ENCODE measurements at regions not wholly inside any gene's neighbourhood (a gene's known extent, or its start where the extent isn't known, plus 50 kb on each side); places are given as distances from the start of the nearest gene placed in this dataset.
"Not testable (repeated sequence)": the region's sequence is repeated elsewhere in the genome, so short reads cannot be mapped to it uniquely, and the experiment has no call there.

DNA sequence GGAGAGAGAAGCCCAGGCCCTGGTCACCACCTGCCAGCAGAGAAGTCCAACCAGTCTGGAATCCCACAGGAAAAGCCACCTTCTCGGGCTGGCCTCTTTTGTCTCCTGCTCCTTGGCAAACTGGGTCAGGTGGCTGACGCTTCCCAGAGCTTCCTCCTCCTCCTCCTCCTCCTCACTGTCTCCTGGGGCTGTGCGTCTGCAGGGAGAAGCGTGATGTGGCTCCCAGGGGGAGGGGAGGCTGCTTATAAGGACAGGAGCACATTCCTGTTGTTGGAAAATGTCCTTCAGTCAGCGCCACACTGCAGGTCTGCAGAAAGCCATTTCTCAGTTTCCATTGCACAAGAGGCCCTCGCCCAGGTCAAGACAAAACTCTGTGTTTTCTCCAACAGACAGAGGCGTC is 1316.5 kb downstream of the BRD1 start:
- no peak for DNase-seq (ENCODE audit: low read depth)

DNA sequence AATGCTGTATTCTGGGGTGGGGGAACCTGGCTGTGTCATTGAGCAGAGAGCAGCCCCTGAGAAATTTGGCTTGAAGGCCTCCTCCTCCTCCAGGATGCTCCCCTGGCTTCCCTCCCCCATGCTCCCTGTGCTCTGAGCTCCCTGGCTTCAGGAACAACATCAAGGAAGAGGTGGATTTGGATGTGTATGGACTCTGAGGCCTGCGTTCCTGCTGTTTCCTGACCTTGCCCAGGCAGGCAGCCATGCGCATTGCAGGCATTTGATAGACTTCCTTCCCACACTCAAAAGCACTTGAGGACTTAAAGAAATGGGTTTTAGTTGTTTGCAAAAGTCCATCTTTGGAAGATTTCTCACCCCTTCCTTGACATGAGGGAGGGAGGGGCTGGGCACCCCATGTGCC is 1317.1 kb downstream of the BRD1 start:
- no peak for DNase-seq (ENCODE audit: low read depth)

DNA sequence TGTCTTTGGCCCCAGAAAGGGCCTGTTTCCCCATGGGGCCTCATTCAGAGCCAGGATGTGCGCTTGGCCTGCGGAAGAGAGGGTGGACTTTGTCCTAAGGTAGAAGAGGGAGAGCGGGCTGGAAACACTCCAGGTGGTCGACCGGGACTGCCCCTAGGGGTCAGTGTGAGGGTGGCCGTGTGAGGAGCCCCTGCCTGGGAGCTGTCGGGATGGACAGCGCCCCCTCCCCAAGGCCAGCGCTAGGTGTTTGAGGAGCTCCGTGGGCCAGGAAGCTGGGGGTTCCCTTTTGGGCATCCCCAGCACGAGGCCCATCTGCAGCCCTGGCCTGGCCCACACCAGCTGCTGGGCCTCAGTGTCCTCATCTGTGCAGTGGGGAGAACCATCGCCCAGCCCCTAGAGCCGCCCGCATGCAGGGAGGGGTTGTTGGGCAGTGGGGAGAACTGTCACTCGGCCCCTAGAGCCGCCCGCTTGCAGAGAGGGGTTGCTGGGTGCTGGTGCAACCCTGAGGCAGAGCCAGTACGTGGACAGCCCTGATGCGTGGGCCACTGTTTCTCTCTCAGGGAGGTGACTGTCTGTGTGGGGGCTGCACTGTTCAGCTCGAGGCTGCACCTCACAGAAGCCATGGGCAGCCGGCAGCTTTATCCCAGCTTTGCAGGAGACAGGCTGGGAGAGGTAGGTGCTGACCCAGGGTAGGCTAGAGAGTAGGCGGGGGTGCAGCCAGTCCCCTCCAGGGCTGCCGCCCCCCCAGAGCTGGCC is 1319.9 kb downstream of the BRD1 start:
- DNase-seq (ENCODE audit: low read depth), result no peak

DNA sequence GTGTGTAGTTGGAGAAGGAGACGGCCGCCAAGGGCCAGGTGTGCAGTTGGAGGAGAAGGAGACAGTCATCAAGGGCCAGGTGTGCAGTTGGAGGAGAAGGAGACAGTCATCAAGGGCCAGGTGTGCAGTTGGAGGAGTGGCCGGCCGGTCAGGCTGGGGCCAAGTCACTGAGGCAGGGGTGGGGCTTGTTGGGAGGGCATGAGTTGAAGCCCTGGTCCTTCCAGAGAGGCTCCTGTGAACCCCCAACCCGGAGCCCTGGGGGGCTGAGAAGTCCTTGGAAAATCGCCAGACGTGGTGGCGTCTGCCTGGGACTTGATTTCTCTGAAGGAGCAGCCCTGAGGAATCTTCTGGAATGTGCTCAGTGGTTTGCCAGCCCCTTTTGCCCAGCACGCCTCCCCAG is 1320.5 kb downstream of the BRD1 start:
- no peak for DNase-seq (ENCODE audit: low read depth)

DNA sequence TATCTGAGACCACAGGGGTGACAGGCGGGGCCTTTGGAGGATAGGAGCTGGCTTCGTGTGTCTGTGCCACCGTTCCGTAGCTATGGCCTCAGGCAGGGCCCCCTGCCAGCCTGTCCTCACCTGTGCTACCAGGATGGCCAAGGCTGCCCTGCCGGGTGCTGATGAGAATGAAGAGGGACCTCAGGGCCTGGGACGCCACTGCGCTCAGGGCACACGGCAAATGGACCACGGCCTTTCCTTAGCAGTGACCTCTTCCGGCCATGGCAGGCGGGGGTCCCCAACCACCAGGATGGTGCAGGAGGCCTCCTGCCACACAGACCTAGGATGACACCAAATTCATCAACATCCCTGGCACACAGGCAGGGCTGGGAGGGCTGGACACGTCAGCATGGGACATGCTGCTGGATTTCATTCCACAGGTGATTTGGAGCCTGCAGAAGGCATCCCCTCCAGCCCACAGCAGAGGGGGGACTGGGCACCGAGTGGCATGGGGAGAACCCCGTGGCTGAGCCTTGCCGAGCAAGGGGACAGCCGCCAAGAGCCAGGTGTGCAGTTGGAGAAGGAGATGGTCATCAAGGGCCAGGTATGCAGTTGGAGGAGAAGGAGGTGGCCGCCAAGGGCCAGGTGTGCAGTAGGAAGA is 1321.0 kb downstream of the BRD1 start:
- no peak for DNase-seq (ENCODE audit: low read depth)

DNA sequence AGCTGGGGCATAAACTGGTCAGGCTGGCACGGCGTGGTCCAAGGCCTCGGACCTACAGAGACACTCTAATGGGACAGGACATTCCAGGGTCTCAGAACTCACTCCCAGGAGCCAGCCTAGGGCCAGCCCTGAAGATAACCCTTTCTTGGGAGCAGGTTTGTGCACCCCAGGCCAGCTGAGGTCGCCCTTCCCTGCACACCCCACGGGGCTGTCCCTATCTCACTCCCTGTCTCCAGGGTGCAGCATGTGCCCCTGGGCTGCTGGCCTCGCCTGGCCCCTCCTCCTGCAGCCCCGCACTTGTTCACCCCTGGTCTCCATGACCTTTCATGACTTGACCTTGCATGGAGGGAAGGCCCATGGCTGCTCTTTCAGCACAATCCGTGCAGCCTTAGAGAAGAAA is 1321.8 kb downstream of the BRD1 start:
- no peak for DNase-seq (ENCODE audit: low read depth)

DNA sequence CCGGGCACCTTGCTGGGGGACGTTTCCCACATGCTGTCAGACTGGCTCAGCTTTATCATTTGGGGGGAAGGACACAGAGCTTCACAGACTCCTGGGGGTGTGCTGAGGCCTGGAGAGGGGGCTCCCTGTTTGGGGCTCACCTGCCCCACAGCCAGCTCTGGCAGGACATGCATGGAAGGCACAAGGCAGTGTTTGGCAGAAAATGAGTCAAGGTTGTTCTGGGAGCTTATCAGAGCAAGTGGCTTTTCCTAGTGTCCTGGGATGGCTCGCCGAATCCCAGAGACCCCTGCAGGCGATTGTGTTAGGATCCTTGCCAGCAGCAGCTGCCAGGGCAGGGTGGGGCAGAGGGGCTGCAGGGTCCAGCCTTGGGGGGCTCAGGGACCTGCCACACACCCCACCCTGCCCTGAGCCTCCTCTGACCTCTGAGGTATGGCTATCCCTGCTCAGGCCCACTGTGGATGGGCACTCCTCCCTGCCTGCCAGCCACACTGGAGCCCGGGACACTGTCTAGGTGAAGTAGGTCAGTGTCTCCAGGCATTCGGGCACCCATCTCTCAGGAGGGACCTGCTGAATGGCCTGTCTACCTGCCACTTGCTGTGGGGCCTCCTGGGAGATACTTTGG is 1323.0 kb downstream of the BRD1 start:
- DNase-seq (ENCODE audit: low read depth), result no peak

DNA sequence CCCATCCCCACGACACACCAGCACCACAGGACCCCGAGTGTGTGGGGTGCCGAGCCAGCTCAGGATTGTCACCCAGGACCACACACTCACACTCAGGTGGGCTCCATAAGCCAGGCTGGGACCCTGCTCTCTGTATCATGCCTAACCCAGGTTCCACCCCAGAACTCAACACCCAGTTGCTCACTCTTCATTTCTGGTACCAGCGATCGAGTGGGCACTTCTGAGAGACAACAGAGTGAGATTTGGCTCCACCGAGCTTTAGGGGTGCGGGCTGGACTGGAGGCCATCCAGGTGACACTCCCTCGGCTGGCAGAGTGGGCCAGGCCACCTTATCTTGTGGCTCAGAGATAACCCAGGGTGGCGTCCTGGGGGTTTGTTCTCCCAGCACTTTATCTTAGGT is 1323.8 kb downstream of the BRD1 start:
- DNase-seq (ENCODE audit: low read depth), result no peak

DNA sequence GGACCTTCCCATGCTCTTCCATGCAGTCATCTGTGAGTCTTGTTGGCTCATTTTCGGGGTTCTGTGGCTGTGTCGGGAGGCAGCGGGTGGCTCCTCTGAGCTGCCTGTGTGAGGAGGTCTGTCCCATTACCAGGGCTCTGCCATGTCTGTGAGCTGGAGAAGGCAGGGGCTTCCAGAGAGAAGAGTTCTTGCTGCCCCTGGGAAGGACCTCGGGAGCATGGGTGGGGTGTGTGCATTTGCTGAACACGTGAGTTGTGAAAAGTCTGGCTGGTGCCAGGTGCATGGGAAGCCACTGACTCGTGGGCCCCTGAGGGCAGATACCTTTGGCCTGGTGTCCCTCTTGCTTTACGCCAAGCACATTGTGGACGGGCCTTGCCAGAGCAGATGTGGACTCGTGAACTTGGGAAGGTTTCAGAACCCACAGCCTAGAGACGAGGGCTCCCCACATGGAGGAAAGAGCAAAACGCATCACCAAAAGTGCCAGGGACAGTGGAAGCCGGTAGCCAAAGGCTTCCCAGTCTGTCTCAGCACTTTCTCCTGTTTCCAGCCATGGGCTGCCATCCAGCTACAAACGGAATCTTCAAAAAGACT is 1324.5 kb downstream of the BRD1 start:
- no peak for DNase-seq (ENCODE audit: low read depth)

DNA sequence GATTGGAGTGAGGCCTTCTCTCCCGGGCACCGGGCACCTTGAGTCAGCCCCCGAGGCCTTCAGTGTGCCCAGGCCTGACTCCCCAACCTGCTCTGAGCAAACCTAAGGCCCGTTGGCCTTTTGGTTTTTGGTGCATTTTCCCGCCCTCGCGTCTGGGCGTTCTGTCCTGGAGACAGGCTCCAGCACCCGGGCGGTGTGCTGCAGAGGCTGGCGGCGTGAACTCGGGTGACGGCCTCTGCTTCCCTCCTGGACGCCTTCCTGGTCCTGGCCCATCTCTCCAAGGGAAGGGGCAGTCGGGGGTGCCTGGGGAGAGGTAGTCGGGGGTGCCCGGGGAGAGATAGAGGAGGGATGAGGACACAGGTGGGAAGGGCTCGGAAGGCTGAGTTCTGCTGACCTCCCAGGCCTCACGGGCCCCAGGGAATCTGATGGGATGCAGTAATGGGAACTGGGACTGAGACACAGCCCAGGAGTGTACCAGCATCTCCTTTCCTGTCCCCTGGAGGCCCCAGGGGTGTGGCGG is 1326.4 kb downstream of the BRD1 start:
- DNase-seq (ENCODE audit: low read depth), result no peak

DNA sequence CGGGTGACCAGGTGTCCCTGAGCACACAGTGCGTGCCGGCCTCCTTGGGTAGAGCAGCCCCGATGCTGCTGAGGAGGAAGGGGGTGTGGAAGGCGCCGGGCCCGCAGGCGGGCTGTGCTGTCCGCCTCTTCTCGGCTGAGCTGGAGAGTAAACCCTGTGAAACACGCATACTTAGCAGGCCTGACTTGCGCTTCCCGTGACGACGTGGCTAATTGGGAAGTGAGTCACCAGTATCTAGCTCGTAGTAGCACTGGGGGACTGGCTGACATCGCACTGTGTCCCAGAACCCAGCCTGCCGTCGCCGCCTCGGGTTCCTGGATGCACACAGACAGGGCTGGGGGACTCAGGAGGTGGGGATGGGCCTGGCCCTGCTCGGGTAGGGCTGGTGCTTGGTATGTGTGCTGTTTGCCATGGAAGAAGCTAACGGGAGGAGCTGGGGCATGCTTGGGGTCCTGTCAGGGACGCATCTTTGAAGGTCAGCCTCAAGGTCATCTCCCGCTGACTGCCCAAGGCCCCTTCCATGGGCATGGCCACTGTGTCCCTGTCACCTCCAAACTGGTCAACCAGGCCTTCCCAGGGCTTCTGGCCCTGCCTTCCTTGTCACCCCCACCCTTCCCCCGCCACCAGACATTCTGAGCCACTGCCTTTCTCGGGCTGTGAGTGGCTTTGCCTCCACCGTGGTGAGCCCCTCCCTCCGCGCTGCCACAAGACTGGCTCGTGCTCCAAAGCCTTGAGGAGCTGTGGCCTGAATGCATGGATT is 1327.0 kb downstream of the BRD1 start:
- no peak for DNase-seq (ENCODE audit: low read depth)

DNA sequence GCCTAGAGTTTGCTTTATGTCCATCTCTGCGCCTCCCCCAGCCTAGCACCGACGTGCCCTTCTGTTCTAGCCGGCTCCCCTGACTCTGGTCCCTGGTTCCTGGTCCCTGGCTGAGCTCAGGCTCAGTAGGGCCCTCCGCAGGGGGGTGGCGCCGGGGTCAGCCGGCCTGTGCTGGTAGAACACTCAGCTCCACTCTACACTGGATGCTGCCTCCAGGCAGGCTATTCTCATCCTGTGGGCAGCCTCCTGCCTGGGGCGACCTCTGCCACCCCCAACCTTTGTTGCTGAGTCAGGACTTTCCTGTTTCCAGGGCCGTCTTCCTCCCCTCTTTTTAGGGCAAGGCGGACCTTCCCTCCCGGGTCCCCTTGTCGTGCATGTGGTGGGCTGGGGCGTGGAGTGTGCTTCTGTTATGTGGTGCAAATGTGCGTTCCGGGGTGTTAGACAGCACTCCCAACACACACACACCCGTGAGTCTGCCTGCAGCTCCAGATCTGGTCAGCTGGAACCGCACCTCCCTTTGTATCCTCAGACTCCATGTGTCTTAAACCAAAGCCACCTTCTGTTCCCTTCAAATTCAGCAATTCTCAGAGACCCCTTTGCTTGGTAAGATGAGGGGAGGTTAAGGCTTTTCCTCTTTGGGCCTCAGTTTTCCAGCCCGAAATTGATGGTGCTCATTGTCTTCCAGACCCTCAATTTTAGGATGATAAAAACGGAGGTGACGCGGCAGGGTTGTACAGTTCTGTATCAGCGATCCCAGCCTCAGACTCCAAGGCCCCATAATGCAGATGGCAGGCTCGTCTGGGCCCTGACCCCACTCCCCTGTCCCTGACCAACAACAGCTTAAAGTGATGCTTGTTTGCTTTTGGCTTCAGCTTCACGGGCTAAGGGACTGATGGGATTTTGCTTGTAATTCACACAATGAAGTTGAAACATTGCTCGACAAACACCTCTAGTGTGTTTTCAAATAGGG is 1327.9 kb downstream of the BRD1 start:
- no peak for DNase-seq (ENCODE audit: low read depth)

DNA sequence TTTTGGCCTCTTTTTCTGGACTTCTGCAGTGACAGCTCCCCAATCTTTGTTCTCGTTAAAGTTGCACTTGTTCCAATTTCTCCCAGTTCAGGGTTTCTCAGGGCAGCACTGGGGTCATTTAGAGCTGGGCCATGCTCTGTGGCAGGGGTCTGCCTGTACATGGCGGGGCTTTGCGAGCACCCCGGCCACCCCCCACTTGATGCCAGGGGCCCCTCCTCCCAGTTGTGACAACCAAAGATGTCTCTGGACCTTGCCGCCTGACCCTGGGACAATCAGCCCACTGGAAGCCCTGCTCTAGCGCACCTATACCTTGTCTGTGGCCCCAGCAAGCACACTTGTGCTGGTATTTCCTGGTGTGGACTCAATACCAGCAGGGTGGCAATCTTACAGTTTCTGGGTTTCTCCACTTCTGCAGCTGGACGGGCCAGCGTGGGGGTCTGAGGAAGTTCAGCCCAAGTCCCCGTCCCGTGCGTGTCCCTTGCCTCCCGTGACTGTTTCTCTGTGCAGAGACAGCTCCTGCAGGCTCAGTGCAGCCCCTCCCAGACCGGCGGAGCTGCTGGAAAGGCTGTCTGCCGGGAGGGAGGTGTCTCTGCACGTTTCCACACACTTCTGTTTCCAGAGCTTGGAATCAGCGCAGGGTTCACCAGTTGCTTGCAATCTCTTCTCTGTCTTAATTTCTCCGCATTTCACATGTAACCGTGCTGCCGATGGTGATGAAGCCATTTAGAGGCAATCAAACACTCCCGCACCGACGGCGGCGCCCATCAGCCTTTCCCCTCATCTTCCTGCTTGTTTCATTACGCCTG is 1328.9 kb downstream of the BRD1 start:
- DNase-seq (ENCODE audit: low read depth), result no peak

DNA sequence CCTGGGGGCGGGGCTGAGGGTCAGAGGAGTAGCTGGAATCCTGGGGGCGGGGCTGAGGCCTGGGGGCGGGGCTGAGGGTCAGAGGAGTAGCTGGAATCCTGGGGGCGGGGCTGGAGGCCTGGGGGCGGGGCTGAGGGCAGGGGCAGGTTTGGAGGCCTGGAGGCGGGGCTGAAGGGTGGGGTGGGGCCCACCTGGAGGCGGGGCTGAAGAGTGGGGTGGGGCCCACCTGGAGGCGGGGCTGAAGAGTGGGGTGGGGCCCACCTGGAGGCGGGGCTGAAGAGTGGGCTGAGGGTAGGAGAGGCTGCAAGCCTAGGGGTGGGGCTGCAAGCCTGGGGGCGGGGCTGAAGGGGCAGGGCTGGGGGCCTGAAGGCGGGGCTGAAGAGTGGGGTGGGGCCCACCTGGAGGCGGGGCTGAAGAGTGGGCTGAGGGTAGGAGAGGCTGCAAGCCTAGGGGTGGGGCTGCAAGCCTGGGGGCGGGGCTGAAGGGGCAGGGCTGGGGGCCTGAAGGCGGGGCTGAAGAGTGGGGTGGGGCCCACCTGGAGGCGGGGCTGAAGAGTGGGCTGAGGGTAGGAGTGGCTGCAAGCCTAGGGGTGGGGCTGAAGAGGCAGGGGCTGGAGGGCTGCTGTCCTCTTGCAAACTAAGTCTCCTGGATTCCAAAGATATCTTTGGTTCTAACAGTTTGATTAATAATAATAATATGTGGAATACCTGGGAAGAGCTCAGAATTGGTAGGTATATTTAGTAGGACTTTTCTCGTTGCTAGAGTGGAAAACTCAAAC is 1329.7 kb downstream of the BRD1 start:
- not testable (repeated sequence) for DNase-seq (ENCODE audit: low read depth)

DNA sequence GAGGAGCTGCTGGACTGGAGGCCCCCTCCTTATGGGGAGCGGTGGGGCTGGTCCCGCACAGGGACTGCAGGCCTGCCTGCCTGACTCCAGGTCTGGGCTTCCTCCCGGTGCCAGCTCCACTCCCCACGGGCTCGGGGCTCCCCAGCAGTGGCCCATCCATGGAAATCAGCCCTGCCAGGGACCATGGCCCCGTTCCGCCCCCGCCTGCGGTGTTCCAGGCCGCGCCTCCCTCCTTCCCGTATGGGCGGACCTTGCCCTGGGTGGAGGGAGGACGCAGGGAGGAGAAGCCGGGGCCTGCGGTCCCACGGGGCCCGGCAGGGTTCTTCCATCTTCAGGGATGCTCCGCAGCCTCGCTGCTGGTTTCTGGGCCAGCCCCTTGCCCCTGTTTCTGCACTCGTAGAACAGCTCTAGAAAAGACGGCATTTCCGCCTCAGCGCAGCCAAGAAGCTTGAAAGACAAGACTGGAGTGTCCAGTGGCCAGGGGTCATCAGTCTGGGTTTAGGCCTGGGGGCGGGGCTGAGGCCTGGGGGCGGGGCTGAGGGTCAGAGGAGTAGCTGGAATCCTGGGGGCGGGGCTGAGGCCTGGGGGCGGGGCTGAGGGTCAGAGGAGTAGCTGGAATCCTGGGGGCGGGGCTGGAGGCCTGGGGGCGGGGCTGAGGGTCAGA is 1330.6 kb downstream of the BRD1 start:
- no peak for DNase-seq (ENCODE audit: low read depth)

DNA sequence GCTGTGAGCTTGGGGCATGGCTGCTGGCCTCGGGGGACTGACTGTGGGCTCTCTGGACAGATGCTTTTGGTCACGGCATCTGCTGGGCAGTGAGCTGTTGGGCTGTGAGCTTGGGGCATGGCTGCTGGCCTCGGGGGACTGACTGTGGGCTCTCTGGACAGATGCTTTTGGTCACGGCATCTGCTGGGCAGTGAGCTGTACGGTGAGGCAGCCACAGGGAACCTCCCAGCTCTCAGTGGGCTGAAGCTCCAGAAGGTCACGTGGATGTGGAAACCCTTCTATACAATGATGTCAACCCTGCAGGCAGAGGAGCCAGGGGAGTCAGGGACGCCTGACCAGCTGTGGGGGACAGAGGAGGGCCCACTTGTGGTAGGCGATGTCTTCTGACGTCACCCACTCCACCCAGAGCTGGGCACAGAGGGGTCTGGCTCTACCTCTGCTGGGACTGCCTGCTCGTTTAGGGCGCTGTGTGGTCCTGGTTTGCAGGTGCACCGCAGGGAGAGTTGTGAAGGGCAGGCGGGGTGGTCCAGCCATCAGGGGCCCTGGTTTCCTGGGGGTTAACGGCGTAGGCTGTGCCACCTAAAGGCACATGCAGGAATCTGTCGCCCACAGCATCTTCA is 1331.3 kb downstream of the BRD1 start:
- DNase-seq (ENCODE audit: low read depth), result no peak

DNA sequence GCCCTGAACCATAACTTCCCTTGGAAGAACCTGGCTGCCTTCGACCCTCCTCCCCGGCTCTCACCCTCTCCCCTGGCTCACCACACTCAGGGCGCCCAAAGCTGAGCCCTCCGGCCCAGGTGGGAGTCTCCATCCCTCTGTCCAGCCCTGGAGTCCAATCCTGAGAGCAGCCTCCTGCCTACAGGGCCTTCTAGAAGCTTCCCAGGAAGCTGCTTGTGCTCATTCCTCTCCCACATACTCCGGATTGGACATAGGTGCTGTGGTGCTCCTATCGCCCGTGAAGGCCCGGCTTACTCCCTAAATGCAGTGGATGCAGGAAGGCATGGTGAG is 1332.0 kb downstream of the BRD1 start:
- no peak for DNase-seq (ENCODE audit: low read depth)
